ENCODE measurements at regions not wholly inside any gene's neighbourhood (a gene's known extent, or its start where the extent isn't known, plus 50 kb on each side); places are given as distances from the start of the nearest gene placed in this dataset.
"Not testable (repeated sequence)": the region's sequence is repeated elsewhere in the genome, so short reads cannot be mapped to it uniquely, and the experiment has no call there.

DNA sequence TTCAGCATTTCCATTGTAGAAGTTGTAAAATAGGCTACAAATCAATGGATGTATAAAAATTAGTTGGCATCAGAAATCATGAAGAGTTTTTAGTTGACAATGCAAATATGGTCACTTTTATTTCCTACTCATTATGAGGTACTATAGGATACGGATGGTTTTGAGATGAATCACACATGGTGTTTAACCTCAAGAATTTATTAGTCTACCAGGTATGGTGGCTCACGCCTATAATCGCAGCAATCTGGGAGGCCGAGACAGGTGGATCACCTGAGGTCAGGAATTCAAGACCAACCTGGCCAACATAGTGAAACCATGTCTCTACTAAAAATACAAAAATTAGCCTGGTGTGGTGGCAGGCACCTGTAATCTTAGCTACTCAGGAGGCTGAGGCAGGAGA lies 1119.0 kb downstream of the NXPH1 start:
- not testable (repeated sequence) for DNase-seq

GRCh38 chr7:9557853-9558252 lies 1124.4 kb downstream of the NXPH1 start:
- DNase-seq = no peak

- DNase-seq = no peak
Observed at GRCh38 chr7:9575716-9576115, 1142.3 kb downstream of the NXPH1 start.

DNA sequence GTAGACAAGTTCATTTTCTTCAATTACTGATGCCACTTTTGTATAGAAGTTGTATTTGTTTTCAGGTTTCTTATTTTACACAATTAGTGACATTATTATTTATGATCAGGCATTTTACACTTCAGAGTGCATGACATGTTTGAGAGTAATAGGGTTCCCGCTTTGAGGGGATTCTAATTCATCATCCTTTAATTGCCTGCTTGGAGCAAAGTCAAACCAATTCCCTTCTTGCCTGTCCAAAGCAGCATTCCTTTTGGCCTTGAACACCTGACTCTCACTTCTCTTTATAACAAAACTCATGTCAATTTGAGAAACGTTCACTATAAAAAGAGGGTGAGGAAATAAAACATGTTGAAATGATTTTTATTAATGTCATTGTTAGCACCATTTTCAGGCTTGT lies 1149.4 kb downstream of the NXPH1 start:
- DNase-seq = no peak

DNA sequence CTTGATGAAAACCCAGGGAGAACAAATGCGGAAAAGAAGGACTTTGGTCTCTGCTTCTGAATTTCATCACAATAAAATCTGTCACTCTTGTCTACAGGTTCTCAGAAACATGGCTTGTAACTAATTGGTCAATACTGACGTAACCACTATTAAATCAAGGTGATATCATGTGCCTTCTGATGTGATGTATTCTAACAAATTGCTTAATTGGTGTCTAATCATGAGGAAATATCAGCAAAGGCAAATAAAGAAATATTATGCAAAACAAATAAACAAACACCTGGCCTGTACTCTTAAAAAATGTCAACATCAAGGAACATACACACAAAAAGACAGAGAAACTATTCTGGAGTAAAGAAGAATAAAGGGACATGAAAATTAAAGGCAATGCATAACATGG lies 1165.0 kb downstream of the NXPH1 start:
- no peak for DNase-seq

DNA sequence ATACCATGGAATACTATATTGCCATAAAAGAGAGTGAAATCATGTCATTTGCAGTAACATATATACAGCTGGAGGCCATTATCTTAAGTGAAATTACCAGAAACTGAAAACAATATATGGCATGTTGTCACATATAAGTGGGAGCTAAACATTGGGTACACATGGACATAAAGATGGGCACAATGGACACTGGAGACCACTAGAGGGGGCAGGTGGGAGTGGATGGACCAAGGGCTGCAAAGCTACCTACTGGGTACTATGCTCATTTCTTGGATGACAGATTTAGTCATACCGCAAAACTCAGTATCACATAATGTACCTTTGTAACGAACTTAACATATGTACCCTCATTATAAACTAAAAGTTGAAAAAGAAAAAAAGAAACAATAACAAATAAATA lies 1167.6 kb downstream of the NXPH1 start:
- DNase-seq = no peak

DNA sequence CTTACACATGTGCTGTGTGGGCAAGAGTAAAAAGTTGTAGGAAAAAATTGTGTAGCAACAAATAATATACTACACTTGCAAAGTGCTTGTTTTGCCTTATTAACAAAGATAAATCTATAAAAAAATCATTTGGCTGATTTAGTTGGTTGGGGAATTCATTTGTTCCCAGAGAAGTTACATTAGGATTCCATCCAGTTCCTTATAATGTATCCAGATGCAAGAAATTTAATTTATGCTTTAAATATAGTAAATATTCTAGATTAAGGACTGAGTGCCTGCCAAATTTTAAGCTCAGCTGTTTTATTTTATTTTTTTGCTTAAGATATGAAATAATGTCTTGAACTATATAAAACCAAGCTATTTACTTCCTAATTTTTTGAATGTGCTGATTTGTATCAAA lies 1169.9 kb downstream of the NXPH1 start:
- no peak for DNase-seq

- no peak for DNase-seq
Observed at GRCh38 chr7:9608560-9608959, 1175.2 kb downstream of the NXPH1 start.

DNA sequence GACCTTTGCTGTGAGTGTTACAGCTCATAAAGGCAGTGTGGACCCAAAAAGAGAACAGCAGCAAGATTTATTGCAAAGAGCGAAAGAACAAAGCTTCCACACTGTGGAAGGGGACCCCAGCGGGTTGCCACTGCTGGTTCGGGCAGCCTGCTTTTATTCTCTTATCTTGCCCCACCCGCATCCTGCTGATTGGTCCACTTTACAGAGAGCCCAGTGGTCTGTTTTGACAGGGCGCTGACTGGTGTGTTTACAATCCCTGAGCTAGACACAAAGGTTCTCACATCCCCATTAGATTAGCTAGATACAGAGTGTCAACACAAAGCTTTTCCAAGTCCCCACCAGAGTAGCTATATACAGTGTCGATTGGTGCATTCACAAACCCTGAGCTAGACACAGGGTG lies 1187.5 kb downstream of the NXPH1 start:
- DNase-seq = not testable (repeated sequence)

DNA sequence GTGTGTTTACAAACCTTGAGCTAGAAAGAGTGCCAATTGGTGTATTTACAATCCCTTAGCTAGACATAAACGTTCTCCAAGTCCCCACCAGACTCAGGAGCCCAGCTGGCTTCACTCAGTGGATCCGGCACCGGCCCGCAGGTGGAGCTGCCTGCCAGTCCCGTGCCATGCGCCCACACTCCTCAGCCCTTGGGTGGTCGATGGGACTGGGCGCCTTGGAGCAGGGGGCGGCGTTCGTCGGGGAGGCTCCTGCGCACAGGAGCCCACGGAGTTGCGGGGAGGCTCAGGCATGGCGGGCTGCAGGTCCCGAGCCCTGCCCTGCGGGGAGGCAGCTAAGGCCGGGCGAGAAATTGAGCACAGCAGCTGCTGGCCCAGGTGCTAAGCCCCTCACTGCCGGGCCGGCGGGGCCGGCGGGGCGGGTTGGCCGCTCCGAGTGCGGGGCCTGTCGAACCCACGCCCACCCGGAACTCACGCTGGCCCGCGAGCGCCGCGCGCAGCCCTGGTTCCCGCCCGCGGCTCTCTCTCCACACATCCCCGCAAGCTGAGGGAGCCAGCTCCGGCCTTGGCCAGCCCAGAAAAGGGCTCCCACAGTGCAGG lies 1188.0 kb downstream of the NXPH1 start:
- not testable (repeated sequence) for DNase-seq

GRCh38 chr7:9621927-9622326 lies 1188.5 kb downstream of the NXPH1 start:
- no peak for DNase-seq

GRCh38 chr7:9625953-9626352 lies 1192.5 kb downstream of the NXPH1 start:
- DNase-seq = no peak

DNA sequence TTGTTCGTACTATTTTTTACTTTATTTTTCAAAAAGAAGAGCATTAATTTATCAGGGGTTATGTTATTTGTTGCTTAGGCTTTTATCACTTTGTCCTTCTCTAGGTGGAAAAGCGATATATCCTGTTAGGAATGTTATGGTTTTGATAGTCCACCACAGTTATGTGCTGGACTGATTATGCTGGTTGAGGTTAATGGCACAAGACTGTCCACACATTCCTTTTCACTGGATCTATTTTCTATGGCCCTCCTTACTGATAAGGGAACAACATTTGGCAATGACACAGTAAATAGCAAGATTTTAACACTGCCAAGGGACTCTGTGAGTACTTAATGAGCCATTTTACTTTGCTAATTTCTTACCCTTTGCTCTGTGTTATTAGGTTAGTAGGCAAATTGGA lies 1212.3 kb downstream of the NXPH1 start:
- DNase-seq = no peak

GRCh38 chr7:9657257-9657656 lies 1223.8 kb downstream of the NXPH1 start:
- DNase-seq = no peak

DNA sequence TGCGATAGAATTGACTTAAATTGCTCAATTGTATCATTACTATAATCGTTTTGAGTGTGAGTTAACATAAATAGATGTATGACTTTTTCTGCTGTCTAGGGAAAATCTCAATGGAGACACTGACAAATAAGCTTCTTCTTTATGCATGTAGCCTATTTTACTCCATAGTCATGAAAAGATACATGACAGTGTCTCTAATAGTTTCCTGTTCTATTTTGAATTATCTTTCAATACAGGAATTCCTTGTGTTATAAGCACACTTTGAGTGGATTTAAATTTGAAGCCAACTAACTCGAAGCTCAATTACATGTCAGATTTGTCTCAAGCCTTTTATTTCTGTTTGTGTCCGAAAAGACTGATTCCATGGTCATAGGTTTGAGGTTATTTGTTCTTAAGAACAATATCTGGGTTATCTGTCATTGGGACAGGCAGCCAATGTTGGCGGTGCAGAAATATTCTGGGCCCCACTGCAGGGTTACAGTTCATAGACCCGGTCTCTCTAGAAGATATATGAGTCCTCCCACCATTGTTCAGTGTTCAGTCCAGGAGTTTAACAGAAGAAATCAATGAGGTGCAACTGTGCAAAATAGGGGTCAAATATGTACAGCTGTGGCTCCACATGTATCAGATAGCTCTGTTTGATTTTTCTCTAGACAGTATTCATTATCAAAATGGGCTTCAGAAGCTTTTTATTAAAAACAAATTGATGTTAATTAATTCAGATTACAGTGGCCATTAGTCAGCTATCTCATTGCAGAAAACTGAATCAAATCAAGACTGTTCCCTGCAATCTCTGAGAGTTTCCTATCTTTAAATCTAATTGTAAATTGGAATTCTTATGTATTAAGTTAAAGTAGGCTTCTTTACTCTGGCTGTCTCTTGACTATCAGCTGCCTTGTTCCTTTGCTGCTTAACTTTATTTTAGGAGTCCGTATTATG lies 1238.8 kb downstream of the NXPH1 start:
- DNase-seq = no peak

DNA sequence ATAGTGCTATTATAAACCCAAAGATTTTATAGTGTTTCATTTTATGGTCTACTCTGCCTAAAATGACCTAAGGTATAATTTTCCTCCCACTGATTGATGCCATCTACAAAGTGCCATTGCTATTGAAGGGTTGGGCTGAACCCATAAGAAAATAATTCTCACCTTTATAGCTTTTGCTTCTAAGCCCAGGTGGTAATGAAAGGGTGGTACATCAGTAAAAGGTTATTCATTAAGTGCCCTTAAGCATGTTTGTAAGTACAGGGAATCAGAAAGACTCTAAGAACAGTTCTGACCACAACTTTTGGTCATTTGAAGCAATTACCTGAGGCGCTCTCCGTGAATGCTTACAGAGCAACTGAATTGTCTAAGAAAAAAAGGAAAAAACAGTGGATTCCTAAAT lies 1247.3 kb downstream of the NXPH1 start:
- DNase-seq = no peak

- no peak for DNase-seq
Observed at GRCh38 chr7:9681284-9681683, 1247.9 kb downstream of the NXPH1 start.

GRCh38 chr7:9691286-9691685 lies 1257.9 kb downstream of the NXPH1 start:
- DNase-seq = no peak

- no peak for DNase-seq
Observed at GRCh38 chr7:9698375-9698774, 1265.0 kb downstream of the NXPH1 start.

DNA sequence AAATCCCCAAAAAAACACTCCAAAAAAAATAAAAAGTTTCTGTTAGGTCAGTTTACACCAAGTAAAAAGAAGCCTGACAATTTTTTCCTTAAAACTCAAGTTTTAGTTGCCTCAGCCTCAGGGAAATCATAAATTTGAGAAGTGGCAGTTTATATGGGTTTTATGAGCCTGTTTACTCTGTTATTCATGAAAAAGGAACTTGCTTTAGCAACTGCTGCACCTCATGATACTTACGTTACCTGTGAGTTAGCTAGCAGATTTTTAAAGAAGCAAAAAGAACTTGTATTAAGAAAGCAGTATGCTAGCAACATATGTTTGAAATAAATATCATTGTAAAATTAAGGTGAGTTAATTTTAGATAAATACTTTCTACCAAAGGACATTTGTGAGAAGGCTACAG lies 1264.5 kb upstream of the PHF14 start:
- no peak for DNase-seq

GRCh38 chr7:9711259-9711918 lies 1262.3 kb upstream of the PHF14 start:
- DNase-seq = no peak

DNA sequence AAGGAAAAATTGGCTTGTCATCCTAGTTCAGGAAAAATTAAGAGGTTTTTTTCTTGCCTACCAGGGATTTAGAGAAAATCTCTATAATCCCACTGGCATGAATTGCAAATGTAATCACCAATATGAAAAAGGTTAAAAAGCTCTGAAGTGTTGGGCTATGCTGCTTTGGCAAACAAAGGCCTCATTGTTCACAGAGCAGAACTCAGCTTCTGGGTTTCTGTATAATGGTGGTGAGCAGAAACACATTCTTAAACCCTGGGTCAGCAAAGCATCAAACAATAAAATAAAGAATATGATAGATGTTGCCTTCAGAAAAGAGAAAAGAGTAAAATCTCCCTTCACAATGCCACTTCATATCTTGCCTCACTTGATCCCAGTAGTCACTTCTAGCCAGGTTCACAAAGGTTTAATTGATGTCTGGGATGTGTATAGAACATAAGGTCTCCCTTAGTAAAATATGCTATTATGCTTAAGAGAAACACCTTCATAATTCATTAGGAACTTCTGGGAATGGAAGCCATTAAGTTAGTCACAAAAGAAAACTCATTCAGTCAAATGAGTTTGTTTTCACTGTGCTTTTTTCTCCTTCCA lies 1255.5 kb upstream of the PHF14 start:
- DNase-seq = no peak

DNA sequence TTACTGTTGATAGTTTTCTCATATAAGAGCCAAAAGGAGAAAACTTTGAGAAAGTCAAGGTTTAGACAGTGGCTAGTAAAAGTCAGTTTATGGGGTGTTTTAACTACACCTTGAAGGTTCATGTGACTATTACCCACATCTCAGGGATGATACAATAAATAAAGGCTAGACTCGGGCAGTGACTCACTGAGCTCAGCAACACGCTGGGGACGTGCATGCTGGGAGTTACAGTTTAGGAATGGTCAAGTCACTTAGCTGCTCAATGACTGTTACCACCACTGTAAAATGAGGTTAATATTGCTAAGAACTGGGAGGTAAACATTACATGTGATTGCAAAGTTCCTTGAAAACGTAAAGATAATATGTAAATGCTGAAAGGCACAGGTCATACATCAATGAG lies 1254.4 kb upstream of the PHF14 start:
- DNase-seq = no peak

- no peak for DNase-seq
Observed at GRCh38 chr7:9719721-9720120, 1254.0 kb upstream of the PHF14 start.
